HepG2 (cell line): ENCODE measurements at regions not wholly inside any gene's neighbourhood (a gene's known extent, or its start where the extent isn't known, plus 50 kb on each side); places are given as distances from the start of the nearest gene placed in this dataset.

Experiments used
- ATAC-seq: fragments of 200-7000 bp; cut with Tn5 transposase; 3 replicates; pipeline ENCODE4 v1.9.1; 2020; ENCODE audit warnings: mild to moderate bottlenecking, moderate library complexity
- BruUV-seq: library from RNA; stranded (reverse); fragments of 400-500 nt; replicated peaks from 2 replicates; lab custom pipeline; 2021; lab: Mats Ljungman, UMichigan
- CTCF ChIA-PET: fragments of 300-600 bp; formaldehyde crosslinking; extraction: SDS; loops from one replicate; lab custom pipeline; 2021; ENCODE audit warnings: low total read pairs, inconsistent platforms, low intra/inter-chr PET ratio; lab: Yijun Ruan, JAX
- POLR2A ChIA-PET: fragments of 350-600 bp; sonication (Branson Sonifier 250); formaldehyde crosslinking; loops from one replicate; lab custom pipeline; 2020; ENCODE audit warnings: antibody characterized with exemption, inconsistent platforms; lab: Yijun Ruan, JAX
- DNase-seq: peaks from one replicate; pipeline ENCODE4 v3.0.0-alpha.2; 2015; ENCODE audit warnings: low spot score
- FAIRE-seq: peaks from 3 replicates; lab custom pipeline; 2011; peaks lifted over from hg19 to GRCh38; lab: Jason Lieb, UNC
- H2AFZ ChIP-seq: one replicate; pipeline ENCODE4 v1.6.1; 2011; ENCODE audit warnings: low read length, inconsistent platforms
- H3K27ac ChIP-seq: fragments of 300-600 bp; 3 replicates; pipeline ENCODE4 v1.8.0; 2011; ENCODE audit warnings: mixed run types, mild to moderate bottlenecking, mixed read lengths, low read length, inconsistent platforms; ENCODE audit not compliant: insufficient read depth; ENCODE audit errors: extremely low read length
- H3K27me3 ChIP-seq, 2 experiments: fragments of 200-600 bp in 1 of 2; 2 replicates in 1 of 2; 3 replicates in 1 of 2; pipeline versions ENCODE4 v1.6.0 to v1.8.0; 2011; ENCODE audit warnings: low read length in 2 of 2, mild to moderate bottlenecking in 2 of 2, moderate library complexity in 2 of 2, inconsistent platforms in 1 of 2; ENCODE audit not compliant: insufficient read depth in 2 of 2, control insufficient read depth in 1 of 2
- H3K36me3 ChIP-seq, 2 experiments: fragments of 200-600 bp in 1 of 2; replicated peaks in 1 of 2; 2 replicates in 1 of 2; 3 replicates in 1 of 2; pipeline versions ENCODE4 v1.5.1 to v1.8.0; 2011; ENCODE audit warnings: low read length in 2 of 2, inconsistent platforms in 1 of 2; ENCODE audit not compliant: insufficient read depth in 2 of 2, control insufficient read depth in 1 of 2
- H3K4me1 ChIP-seq: 2 replicates; pipeline ENCODE4 v1.5.1; 2012; ENCODE audit warnings: low read length, inconsistent platforms; ENCODE audit not compliant: insufficient read depth
- H3K4me2 ChIP-seq: 2 replicates; pipeline ENCODE4 v1.6.0; 2011; ENCODE audit warnings: low read depth, low read length, inconsistent platforms
- H3K4me3 ChIP-seq, 3 experiments: fragments of 200-600 bp in 1 of 3; sonication (generic), shearing (Covaris generic) in 1 of 3; replicated peaks in 1 of 3; 2 replicates each; pipeline ENCODE4 v1.5.1; 2011 to 2016; ENCODE audit warnings: low read length in 3 of 3, inconsistent platforms in 2 of 3, low read depth in 2 of 3, mild to moderate bottlenecking in 2 of 3, control low read depth in 1 of 3, mixed read lengths in 1 of 3; ENCODE audit not compliant: insufficient read depth in 1 of 3
- H3K79me2 ChIP-seq: one replicate; pipeline ENCODE4 v1.6.1; 2011; ENCODE audit warnings: low read length, inconsistent platforms; ENCODE audit not compliant: insufficient read depth
- H3K9ac ChIP-seq: 2 replicates; pipeline ENCODE4 v1.6.0; 2011; ENCODE audit warnings: mild to moderate bottlenecking, low read depth, low read length, inconsistent platforms; ENCODE audit not compliant: insufficient read depth
- H3K9me3 ChIP-seq: 2 replicates; pipeline ENCODE4 v1.5.1; 2012; ENCODE audit warnings: mild to moderate bottlenecking, low read length
- H4K20me1 ChIP-seq: 2 replicates; pipeline ENCODE4 v1.6.0; 2011; ENCODE audit warnings: inconsistent platforms, mild to moderate bottlenecking, low read length, moderate library complexity; ENCODE audit not compliant: insufficient read depth
- ELF4 ChIP-seq: sonication (generic); formaldehyde crosslinking; IDR thresholded peaks from 2 replicates; pipeline ENCODE4 v1.5.0; 2020; ENCODE audit warnings: missing genetic modification reagents, mild to moderate bottlenecking, moderate library complexity, borderline replicate concordance
- ELK4 ChIP-seq: sonication (generic); formaldehyde crosslinking; IDR thresholded peaks from 2 replicates; pipeline ENCODE4 v1.9.0; 2021; ENCODE audit warnings: missing genetic modification reagents, borderline replicate concordance
- PREB ChIP-seq: sonication (generic); formaldehyde crosslinking; IDR thresholded peaks from 2 replicates; pipeline ENCODE4 v1.4.0; 2020; ENCODE audit warnings: missing genetic modification reagents
- SNAI1 ChIP-seq: sonication (generic); formaldehyde crosslinking; IDR thresholded peaks from 2 replicates; pipeline ENCODE4 v1.5.0; 2020; ENCODE audit warnings: mild to moderate bottlenecking, missing genetic modification reagents, borderline replicate concordance
- TCF7 ChIP-seq: sonication (generic); IDR thresholded peaks from 2 replicates; pipeline ENCODE4 v1.6.1; 2016; ENCODE audit warnings: antibody characterized with exemption, low read depth
- ZBTB10 ChIP-seq: sonication (generic); formaldehyde crosslinking; IDR thresholded peaks from 2 replicates; pipeline ENCODE4 v1.4.0; 2020; ENCODE audit warnings: missing genetic modification reagents, borderline replicate concordance
- ZBTB20 ChIP-seq: sonication (generic); formaldehyde crosslinking; IDR thresholded peaks from 2 replicates; pipeline ENCODE4 v1.8.1; 2023; ENCODE audit warnings: missing genetic modification reagents, low read depth, mild to moderate bottlenecking, borderline replicate concordance
- ZNF142 ChIP-seq: sonication (generic); formaldehyde crosslinking; IDR thresholded peaks from 2 replicates; pipeline ENCODE4 v1.4.0; 2020; ENCODE audit warnings: missing genetic modification reagents
- ZNF180 ChIP-seq: sonication (generic); formaldehyde crosslinking; IDR thresholded peaks from 2 replicates; pipeline ENCODE4 v1.4.0; 2020; ENCODE audit warnings: low read depth, missing genetic modification reagents, borderline replicate concordance
- ZNF232 ChIP-seq: sonication (generic); formaldehyde crosslinking; IDR thresholded peaks from 2 replicates; pipeline ENCODE4 v1.4.0; 2020; ENCODE audit warnings: missing genetic modification reagents, borderline replicate concordance
- ZNF589 ChIP-seq: sonication (generic); formaldehyde crosslinking; conservative IDR thresholded peaks from 2 replicates; pipeline ENCODE4 v1.8.0; 2022; ENCODE audit warnings: mild to moderate bottlenecking, moderate library complexity, missing genetic modification reagents
- ZNF747 ChIP-seq: sonication (generic); formaldehyde crosslinking; IDR thresholded peaks from 2 replicates; pipeline ENCODE4 v1.8.1; 2023; ENCODE audit warnings: missing genetic modification reagents, mild to moderate bottlenecking, borderline replicate concordance
- ZNF75D ChIP-seq: sonication (generic); formaldehyde crosslinking; IDR thresholded peaks from 2 replicates; pipeline ENCODE4 v1.8.1; 2023; ENCODE audit warnings: missing genetic modification reagents, mild to moderate bottlenecking, borderline replicate concordance
- ZSCAN22 ChIP-seq: sonication (generic); formaldehyde crosslinking; IDR thresholded peaks from 2 replicates; pipeline ENCODE4 v1.4.0; 2020; ENCODE audit warnings: mild to moderate bottlenecking, missing genetic modification reagents
- WGBS: methylation state at CpG from one replicate; pipeline ENCODE4 v1.1.6; 2017; ENCODE audit warnings: low lambda C conversion rate; 5-methylcytosine and 5-hydroxymethylcytosine counted together
- in situ Hi-C: cut with HindIII; loops from 2 replicates; pipeline ENCODE4 v1.10.0; 2017; ENCODE audit warnings: low pct_unique_long_range_greater_than_20kb; ENCODE audit not compliant: extremely low pct_ligation_motif_present
- intact Hi-C: fragments of 100-400 bp; cut with micrococcal nuclease; formaldehyde crosslinking; loops from one replicate; pipeline ENCODE4 v1.10.0; 2022; ENCODE audit not compliant: unreplicated experiment

GRCh38 chr20:8938532-8938931, 130.4 kb upstream of the PLCB4 start:
- ATAC-seq = no peak
- CTCF ChIA-PET = no interaction called here
- TF ChIP-seq ELF4 (CRISPR knock-in tag) (no peak), ELK4 (CRISPR knock-in tag) (no peak), ZSCAN22 (CRISPR knock-in tag) (no peak), TCF7 (no peak), ZNF75D (CRISPR knock-in tag) (no peak), SNAI1 (CRISPR knock-in tag) (no peak), ZNF747 (no peak), ZNF232 (CRISPR knock-in tag) (no peak), PREB (CRISPR knock-in tag) (no peak), ZBTB20 (CRISPR knock-in tag) (no peak), ZNF142 (no peak), ZNF180 (CRISPR knock-in tag) (no peak), ZBTB10 (CRISPR knock-in tag) (no peak), ZNF589 (CRISPR knock-in tag) (no peak)

More at GRCh38 chr20:8938532-8938931, 130.4 kb upstream of the PLCB4 start:
- H3K4me2 ChIP-seq = no peak overlapping the region
- BruUV-seq = no TSS peak
- no peaks in the 10 kb centered on the region for H3K4me1 ChIP-seq
- no peak overlapping the region for H3K4me3 ChIP-seq
- H3K9ac ChIP-seq = no peak overlapping the region
- in situ Hi-C loops (no loop called here), intact Hi-C loops (no loop called here)
- no peaks in the 10 kb centered on the region for H4K20me1 ChIP-seq
- WGBS = 3% methylated on average over 1 of the region's 1 CpG
- H3K79me2 ChIP-seq = no peaks in the 10 kb centered on the region
- H3K27me3 ChIP-seq = peaks cover 0 to 8% of the 10 kb centered on the region in 2 experiments; a peak in 2 of 5 replicates
- no peak overlapping the region for H2AFZ ChIP-seq
- POLR2A ChIA-PET = no interaction called here
- DNase-seq = no peak
- H3K36me3 ChIP-seq = no peaks in the 10 kb centered on the region
- no peak overlapping the region for H3K27ac ChIP-seq
- no peak for FAIRE-seq
- no peaks in the 10 kb centered on the region for H3K9me3 ChIP-seq
